Stimulated activated naive CD8-positive, alpha-beta T cell treated with anti-CD3 and anti-CD28 coated beads, Interleukin-15, Interleukin-2, amounts not matched to agents 100 ng/mL and 50 ng/mL, for 24 hours (primary cell): ENCODE measurements at regions not wholly inside any gene's neighbourhood (a gene's known extent, or its start where the extent isn't known, plus 50 kb on each side); places are given as distances from the start of the nearest gene placed in this dataset.
"Not testable (repeated sequence)": the region's sequence is repeated elsewhere in the genome, so short reads cannot be mapped to it uniquely, and the experiment has no call there.

ENCODE experiments used
- H3K27ac Mint-ChIP-seq: one replicate; pipeline ENCODE4 v1.8.0; 2021; ENCODE audit warnings: mild to moderate bottlenecking, mixed read lengths
- H3K27me3 Mint-ChIP-seq: one replicate; pipeline ENCODE4 v1.8.0; 2021; ENCODE audit warnings: mixed read lengths
- H3K36me3 Mint-ChIP-seq: one replicate; pipeline ENCODE4 v1.8.0; 2021; ENCODE audit warnings: low read depth, mixed read lengths
- H3K4me1 Mint-ChIP-seq: one replicate; pipeline ENCODE4 v1.8.0; 2021; ENCODE audit warnings: low read depth, mixed read lengths
- H3K4me3 Mint-ChIP-seq: one replicate; pipeline ENCODE4 v1.8.0; 2021; ENCODE audit warnings: mild to moderate bottlenecking, mixed read lengths
- H3K9me3 Mint-ChIP-seq: one replicate; pipeline ENCODE4 v1.8.0; 2021; ENCODE audit warnings: mixed read lengths

GRCh38 chr2:124967325-124967724, 942.2 kb downstream of the CNTNAP5 start:
- H3K4me3 Mint-ChIP-seq = no peak overlapping the region
- H3K27ac Mint-ChIP-seq = no peak overlapping the region
- H3K27me3 Mint-ChIP-seq = no peaks in the 10 kb centered on the region
- no peaks in the 10 kb centered on the region for H3K4me1 Mint-ChIP-seq
- H3K9me3 Mint-ChIP-seq = peaks cover 2% of the 10 kb centered on the region
- no peaks in the 10 kb centered on the region for H3K36me3 Mint-ChIP-seq

- H3K36me3 Mint-ChIP-seq = no peaks in the 10 kb centered on the region
- no peaks in the 10 kb centered on the region for H3K27me3 Mint-ChIP-seq
- no peak overlapping the region for H3K4me3 Mint-ChIP-seq
- H3K27ac Mint-ChIP-seq = no peak overlapping the region
- H3K4me1 Mint-ChIP-seq = no peaks in the 10 kb centered on the region
- peaks cover 6% of the 10 kb centered on the region for H3K9me3 Mint-ChIP-seq
Measured at GRCh38 chr2:124970030-124970429, 944.9 kb downstream of the CNTNAP5 start.

- Mint-ChIP-seq H3K27me3 (no peaks in the 10 kb centered on the region), H3K4me1 (no peaks in the 10 kb centered on the region), H3K9me3 (peaks cover 12% of the 10 kb centered on the region), H3K4me3 (no peak overlapping the region), H3K36me3 (no peaks in the 10 kb centered on the region), H3K27ac (no peak overlapping the region)
Measured at GRCh38 chr2:124973396-124973795, 948.3 kb downstream of the CNTNAP5 start.

- Mint-ChIP-seq H3K27me3 (no peaks in the 10 kb centered on the region), H3K4me1 (no peaks in the 10 kb centered on the region), H3K9me3 (peaks cover 10% of the 10 kb centered on the region), H3K4me3 (no peak overlapping the region), H3K27ac (no peak overlapping the region), H3K36me3 (no peaks in the 10 kb centered on the region)
Measured at GRCh38 chr2:124975224-124975623, 950.1 kb downstream of the CNTNAP5 start.

GRCh38 chr2:124975648-124976047, 950.6 kb downstream of the CNTNAP5 start:
- Mint-ChIP-seq H3K27me3 (no peaks in the 10 kb centered on the region), H3K9me3 (peaks cover 10% of the 10 kb centered on the region)

GRCh38 chr2:124978597-124978996, 953.5 kb downstream of the CNTNAP5 start:
- Mint-ChIP-seq H3K27me3 (no peaks in the 10 kb centered on the region), H3K9me3 (peaks cover 9% of the 10 kb centered on the region), H3K27ac (no peak overlapping the region), H3K36me3 (no peaks in the 10 kb centered on the region), H3K4me3 (no peak overlapping the region), H3K4me1 (no peaks in the 10 kb centered on the region)

More at GRCh38 chr2:124975648-124976047, 950.6 kb downstream of the CNTNAP5 start:
- Mint-ChIP-seq H3K4me1 (no peaks in the 10 kb centered on the region), H3K4me3 (no peak overlapping the region), H3K27ac (no peak overlapping the region), H3K36me3 (no peaks in the 10 kb centered on the region)

GRCh38 chr2:124983595-124983994, 958.5 kb downstream of the CNTNAP5 start:
- H3K4me1 Mint-ChIP-seq = no peaks in the 10 kb centered on the region
- H3K27ac Mint-ChIP-seq = no peak overlapping the region
- H3K4me3 Mint-ChIP-seq = no peak overlapping the region
- peaks cover 6% of the 10 kb centered on the region for H3K9me3 Mint-ChIP-seq
- no peaks in the 10 kb centered on the region for H3K27me3 Mint-ChIP-seq
- H3K36me3 Mint-ChIP-seq = no peaks in the 10 kb centered on the region

GRCh38 chr2:124985270-124985669, 960.2 kb downstream of the CNTNAP5 start:
- H3K36me3 Mint-ChIP-seq = no peaks in the 10 kb centered on the region
- no peak overlapping the region for H3K27ac Mint-ChIP-seq
- H3K4me3 Mint-ChIP-seq = no peak overlapping the region
- peaks cover 6% of the 10 kb centered on the region for H3K9me3 Mint-ChIP-seq
- H3K27me3 Mint-ChIP-seq = no peaks in the 10 kb centered on the region
- H3K4me1 Mint-ChIP-seq = no peaks in the 10 kb centered on the region

GRCh38 chr2:124986136-124986535, 961.0 kb downstream of the CNTNAP5 start:
- Mint-ChIP-seq H3K4me1 (no peaks in the 10 kb centered on the region), H3K36me3 (no peaks in the 10 kb centered on the region), H3K4me3 (no peak overlapping the region), H3K9me3 (peaks cover 12% of the 10 kb centered on the region), H3K27ac (no peak overlapping the region), H3K27me3 (no peaks in the 10 kb centered on the region)

GRCh38 chr2:124986870-124987269, 961.8 kb downstream of the CNTNAP5 start:
- H3K36me3 Mint-ChIP-seq, H3K4me1 Mint-ChIP-seq, H3K27me3 Mint-ChIP-seq, H3K4me3 Mint-ChIP-seq, H3K27ac Mint-ChIP-seq: not testable (repeated sequence)
- H3K9me3 Mint-ChIP-seq = peaks cover 12% of the 10 kb centered on the region

GRCh38 chr2:124987436-124987835, 962.3 kb downstream of the CNTNAP5 start:
- H3K4me1 Mint-ChIP-seq, H3K27me3 Mint-ChIP-seq, H3K27ac Mint-ChIP-seq, H3K36me3 Mint-ChIP-seq, H3K4me3 Mint-ChIP-seq: not testable (repeated sequence)
- peaks cover 12% of the 10 kb centered on the region for H3K9me3 Mint-ChIP-seq

- Mint-ChIP-seq H3K27ac (no peak overlapping the region), H3K9me3 (peaks cover 12% of the 10 kb centered on the region), H3K4me1 (no peaks in the 10 kb centered on the region), H3K27me3 (no peaks in the 10 kb centered on the region), H3K4me3 (no peak overlapping the region), H3K36me3 (no peaks in the 10 kb centered on the region)
Measured at GRCh38 chr2:124988111-124988510, 963.0 kb downstream of the CNTNAP5 start.

GRCh38 chr2:124988794-124989193, 963.7 kb downstream of the CNTNAP5 start:
- H3K9me3 Mint-ChIP-seq = peaks cover 12% of the 10 kb centered on the region
- H3K27me3 Mint-ChIP-seq = no peaks in the 10 kb centered on the region
- H3K4me3 Mint-ChIP-seq = no peak overlapping the region
- H3K36me3 Mint-ChIP-seq = no peaks in the 10 kb centered on the region
- no peaks in the 10 kb centered on the region for H3K4me1 Mint-ChIP-seq
- no peak overlapping the region for H3K27ac Mint-ChIP-seq

GRCh38 chr2:124993809-124994208, 968.7 kb downstream of the CNTNAP5 start:
- no peaks in the 10 kb centered on the region for H3K27me3 Mint-ChIP-seq
- peaks cover 6% of the 10 kb centered on the region for H3K9me3 Mint-ChIP-seq
- no peak overlapping the region for H3K27ac Mint-ChIP-seq
- H3K4me3 Mint-ChIP-seq = no peak overlapping the region
- no peaks in the 10 kb centered on the region for H3K36me3 Mint-ChIP-seq
- no peaks in the 10 kb centered on the region for H3K4me1 Mint-ChIP-seq

- H3K27ac Mint-ChIP-seq = no peak overlapping the region
Measured at GRCh38 chr2:124995185-124995912, 970.3 kb downstream of the CNTNAP5 start.

GRCh38 chr2:124996406-124996805, 971.3 kb downstream of the CNTNAP5 start:
- H3K4me3 Mint-ChIP-seq = no peak overlapping the region
- H3K27me3 Mint-ChIP-seq = no peaks in the 10 kb centered on the region
- no peak overlapping the region for H3K27ac Mint-ChIP-seq
- no peaks in the 10 kb centered on the region for H3K4me1 Mint-ChIP-seq
- H3K36me3 Mint-ChIP-seq = no peaks in the 10 kb centered on the region
- H3K9me3 Mint-ChIP-seq = peaks cover 12% of the 10 kb centered on the region

More at GRCh38 chr2:124995185-124995912, 970.3 kb downstream of the CNTNAP5 start:
- no peaks in the 10 kb centered on the region for H3K4me1 Mint-ChIP-seq
- H3K27me3 Mint-ChIP-seq = no peaks in the 10 kb centered on the region
- H3K4me3 Mint-ChIP-seq = no peak overlapping the region
- no peaks in the 10 kb centered on the region for H3K36me3 Mint-ChIP-seq
- H3K9me3 Mint-ChIP-seq = peaks cover 12% of the 10 kb centered on the region
